ENCODE measurements at regions not wholly inside any gene's neighbourhood (a gene's known extent, or its start where the extent isn't known, plus 50 kb on each side); places are given as distances from the start of the nearest gene placed in this dataset.
"Not testable (repeated sequence)": the region's sequence is repeated elsewhere in the genome, so short reads cannot be mapped to it uniquely, and the experiment has no call there.

GRCh38 chr9:135173066-135173465, 85.6 kb downstream of the OLFM1 start:
- in situ Hi-C loops (cut with HindIII; ENCODE audit: low sequenced_read_pairs), result no loop called here

- in situ Hi-C loops (cut with HindIII; ENCODE audit: low sequenced_read_pairs), result no loop called here
Measured at GRCh38 chr9:135174248-135174647, 86.8 kb downstream of the OLFM1 start.

GRCh38 chr9:135174981-135175380, 87.5 kb downstream of the OLFM1 start:
- in situ Hi-C loops (cut with HindIII; ENCODE audit: low sequenced_read_pairs), result no loop called here

- in situ Hi-C loops (cut with HindIII; ENCODE audit: low sequenced_read_pairs), result no loop called here
Measured at GRCh38 chr9:135176284-135176683, 88.8 kb downstream of the OLFM1 start.

GRCh38 chr9:135177562-135177961, 90.1 kb downstream of the OLFM1 start:
- in situ Hi-C loops (cut with HindIII; ENCODE audit: low sequenced_read_pairs), result not testable (repeated sequence)

- in situ Hi-C loops (cut with HindIII; ENCODE audit: low sequenced_read_pairs), result no loop called here
Measured at GRCh38 chr9:135178498-135178897, 91.0 kb downstream of the OLFM1 start.

GRCh38 chr9:135179041-135179440, 91.6 kb downstream of the OLFM1 start:
- in situ Hi-C loops (cut with HindIII; ENCODE audit: low sequenced_read_pairs), result no loop called here

GRCh38 chr9:135179976-135180375, 92.5 kb downstream of the OLFM1 start:
- in situ Hi-C loops (cut with HindIII; ENCODE audit: low sequenced_read_pairs), result no loop called here

GRCh38 chr9:135180586-135180985, 93.1 kb downstream of the OLFM1 start:
- in situ Hi-C loops (cut with HindIII; ENCODE audit: low sequenced_read_pairs), result no loop called here

GRCh38 chr9:135181336-135181735, 93.9 kb downstream of the OLFM1 start:
- in situ Hi-C loops (cut with HindIII; ENCODE audit: low sequenced_read_pairs), result no loop called here

GRCh38 chr9:135181841-135182240, 94.4 kb downstream of the OLFM1 start:
- in situ Hi-C loops (cut with HindIII; ENCODE audit: low sequenced_read_pairs), result not testable (repeated sequence)

- in situ Hi-C loops (cut with HindIII; ENCODE audit: low sequenced_read_pairs), result no loop called here
Measured at GRCh38 chr9:135183069-135183468, 95.6 kb downstream of the OLFM1 start.

- in situ Hi-C loops (cut with HindIII; ENCODE audit: low sequenced_read_pairs), result no loop called here
Measured at GRCh38 chr9:135183528-135184180, 96.2 kb downstream of the OLFM1 start.

- in situ Hi-C loops (cut with HindIII; ENCODE audit: low sequenced_read_pairs), result no loop called here
Measured at GRCh38 chr9:135184181-135185053, 96.9 kb downstream of the OLFM1 start.

GRCh38 chr9:135185060-135185459, 97.6 kb downstream of the OLFM1 start:
- in situ Hi-C loops (cut with HindIII; ENCODE audit: low sequenced_read_pairs), result no loop called here

- in situ Hi-C loops (cut with HindIII; ENCODE audit: low sequenced_read_pairs), result no loop called here
Measured at GRCh38 chr9:135186248-135187164, 99.0 kb downstream of the OLFM1 start.

GRCh38 chr9:135187365-135187764, 99.9 kb downstream of the OLFM1 start:
- in situ Hi-C loops (cut with HindIII; ENCODE audit: low sequenced_read_pairs), result no loop called here

GRCh38 chr9:135188681-135189151, 101.2 kb downstream of the OLFM1 start:
- in situ Hi-C loops (cut with HindIII; ENCODE audit: low sequenced_read_pairs), result no loop called here

- in situ Hi-C loops (cut with HindIII; ENCODE audit: low sequenced_read_pairs), result no loop called here
Measured at GRCh38 chr9:135189497-135189896, 102.0 kb downstream of the OLFM1 start.

- in situ Hi-C loops (cut with HindIII; ENCODE audit: low sequenced_read_pairs), result no loop called here
Measured at GRCh38 chr9:135190789-135191577, 103.5 kb downstream of the OLFM1 start.

All from DLD1 (cell line).